Caco-2 (cell line): ENCODE measurements at regions not wholly inside any gene's neighbourhood (a gene's known extent, or its start where the extent isn't known, plus 50 kb on each side); places are given as distances from the start of the nearest gene placed in this dataset.

ENCODE experiments used
- BruUV-seq: library from RNA; stranded (reverse); fragments of 400-500 nt; replicated peaks from 2 replicates; lab custom pipeline; 2021; lab: Mats Ljungman, UMichigan
- CTCF ChIA-PET: fragments of 300-600 bp; sonication (Branson Sonifier 250); formaldehyde crosslinking; loops from one replicate; lab custom pipeline; 2022; ENCODE audit warnings: antibody characterized with exemption; lab: Charles Lee
- POLR2A ChIA-PET: fragments of 300-600 bp; sonication (Branson Sonifier 250); formaldehyde crosslinking; loops from one replicate; lab custom pipeline; 2022; ENCODE audit warnings: antibody characterized with exemption; lab: Charles Lee
- DNase-seq, 2 experiments: peaks; one replicate each; pipeline versions ENCODE4 v3.0.0 to v3.0.0-alpha.2; 2020 to 2022
- H3K27me3 ChIP-seq: replicated peaks from 2 replicates; pipeline ENCODE4 v1.6.0; 2011; ENCODE audit warnings: low read length; ENCODE audit not compliant: control insufficient read depth, insufficient read depth
- H3K36me3 ChIP-seq: 2 replicates; pipeline ENCODE4 v1.5.1; 2011; ENCODE audit warnings: low read length; ENCODE audit not compliant: control insufficient read depth, insufficient read depth
- H3K4me1 ChIP-seq: fragments of 250-450 bp; sonication (Bioruptor Pico); 2 replicates; pipeline ENCODE4 v1.5.1; 2020; ENCODE audit warnings: mild to moderate bottlenecking
- H3K4me3 ChIP-seq: 2 replicates; pipeline ENCODE4 v1.5.1; 2011; ENCODE audit warnings: low read depth, mild to moderate bottlenecking, control low read depth, low read length
- H3K9me3 ChIP-seq: fragments of 250-450 bp; sonication (Bioruptor Pico); 2 replicates; pipeline ENCODE4 v1.5.1; 2020; ENCODE audit warnings: mild to moderate bottlenecking, moderate library complexity
- H3K27ac Mint-ChIP-seq: one replicate; pipeline ENCODE4 v1.8.0; 2022; ENCODE audit warnings: mixed read lengths; ENCODE audit not compliant: unreplicated experiment
- H3K27me3 Mint-ChIP-seq: one replicate; pipeline ENCODE4 v1.8.0; 2022; ENCODE audit warnings: mixed read lengths; ENCODE audit not compliant: insufficient read depth, unreplicated experiment
- H3K36me3 Mint-ChIP-seq: one replicate; pipeline ENCODE4 v1.8.0; 2022; ENCODE audit warnings: mild to moderate bottlenecking, mixed read lengths; ENCODE audit not compliant: insufficient read depth, unreplicated experiment
- H3K4me1 Mint-ChIP-seq: one replicate; pipeline ENCODE4 v1.8.0; 2022; ENCODE audit warnings: low read depth, mixed read lengths; ENCODE audit not compliant: unreplicated experiment
- H3K4me3 Mint-ChIP-seq: one replicate; pipeline ENCODE4 v1.8.0; 2022; ENCODE audit warnings: mild to moderate bottlenecking, moderate library complexity, mixed read lengths; ENCODE audit not compliant: unreplicated experiment
- H3K9me3 Mint-ChIP-seq: one replicate; pipeline ENCODE4 v1.8.0; 2022; ENCODE audit warnings: mixed read lengths; ENCODE audit not compliant: unreplicated experiment
- intact Hi-C: fragments of 100-400 bp; cut with micrococcal nuclease; formaldehyde crosslinking; loops from one replicate; pipeline ENCODE4 v1.10.0; 2022; ENCODE audit not compliant: unreplicated experiment
- TF ChIP-seq, protein P1 (sequence below), 2 experiments: fragments of 200-600 bp in 1 of 2; IDR thresholded peaks; 1 replicate in 1 of 2; 2 replicates in 1 of 2; pipeline versions ENCODE4 v1.5.1 to v1.8.0; 2011 to 2022; ENCODE audit warnings: antibody characterized with exemption in 1 of 2, control low read depth in 1 of 2, inconsistent platforms in 1 of 2, low read depth in 1 of 2, low read length in 1 of 2, mild to moderate bottlenecking in 1 of 2, moderate library complexity in 1 of 2; ENCODE audit not compliant: insufficient read depth in 1 of 2, severe bottlenecking in 1 of 2, unreplicated experiment in 1 of 2

DNA sequence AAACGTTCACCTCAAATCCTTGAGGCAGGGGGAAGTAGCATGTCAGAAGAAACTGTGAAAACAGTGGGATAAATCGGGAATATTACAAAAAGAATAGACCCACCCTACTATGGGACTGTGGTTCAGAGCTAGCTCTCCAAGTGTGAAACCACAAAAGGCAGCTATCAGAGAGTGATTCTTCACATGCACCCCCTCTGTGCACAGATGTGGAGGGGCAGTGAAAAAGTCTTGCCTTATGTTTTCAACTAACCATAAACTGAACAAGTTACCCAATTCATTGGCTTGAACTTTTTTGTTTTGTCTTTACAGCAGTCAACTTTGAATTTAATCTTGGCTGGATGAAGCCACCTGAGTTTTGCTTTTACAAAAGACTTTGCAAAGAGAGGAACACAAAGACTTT is 98.8 kb upstream of the NR4A3 start:
- POLR2A ChIA-PET = no interaction called here
- CTCF ChIA-PET = no interaction called here
- intact Hi-C loops = no loop called here
- no peaks in the 10 kb centered on the region for H3K9me3 Mint-ChIP-seq
- H3K4me3 ChIP-seq = no peak overlapping the region
- H3K4me1 Mint-ChIP-seq = no peaks in the 10 kb centered on the region
- H3K36me3 Mint-ChIP-seq = no peaks in the 10 kb centered on the region
- BruUV-seq = no TSS peak
- no peak overlapping the region for H3K27ac Mint-ChIP-seq
- H3K4me1 ChIP-seq = no peaks in the 10 kb centered on the region
- H3K27me3 ChIP-seq = no peaks in the 10 kb centered on the region; the same call in 1 of the 2 replicates
- H3K36me3 ChIP-seq = no peaks in the 10 kb centered on the region
- no peak overlapping the region for H3K4me3 Mint-ChIP-seq
- H3K9me3 ChIP-seq = no peaks in the 10 kb centered on the region
- DNase-seq = no peak
- TF ChIP-seq, protein P1, sequence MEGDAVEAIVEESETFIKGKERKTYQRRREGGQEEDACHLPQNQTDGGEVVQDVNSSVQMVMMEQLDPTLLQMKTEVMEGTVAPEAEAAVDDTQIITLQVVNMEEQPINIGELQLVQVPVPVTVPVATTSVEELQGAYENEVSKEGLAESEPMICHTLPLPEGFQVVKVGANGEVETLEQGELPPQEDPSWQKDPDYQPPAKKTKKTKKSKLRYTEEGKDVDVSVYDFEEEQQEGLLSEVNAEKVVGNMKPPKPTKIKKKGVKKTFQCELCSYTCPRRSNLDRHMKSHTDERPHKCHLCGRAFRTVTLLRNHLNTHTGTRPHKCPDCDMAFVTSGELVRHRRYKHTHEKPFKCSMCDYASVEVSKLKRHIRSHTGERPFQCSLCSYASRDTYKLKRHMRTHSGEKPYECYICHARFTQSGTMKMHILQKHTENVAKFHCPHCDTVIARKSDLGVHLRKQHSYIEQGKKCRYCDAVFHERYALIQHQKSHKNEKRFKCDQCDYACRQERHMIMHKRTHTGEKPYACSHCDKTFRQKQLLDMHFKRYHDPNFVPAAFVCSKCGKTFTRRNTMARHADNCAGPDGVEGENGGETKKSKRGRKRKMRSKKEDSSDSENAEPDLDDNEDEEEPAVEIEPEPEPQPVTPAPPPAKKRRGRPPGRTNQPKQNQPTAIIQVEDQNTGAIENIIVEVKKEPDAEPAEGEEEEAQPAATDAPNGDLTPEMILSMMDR (IDR thresholded peaks at IDR 0.05; ENCODE audit: insufficient read depth in 1 of 2, low read depth in 1 of 2, low read length in 1 of 2, severe bottlenecking in 1 of 2, unreplicated experiment in 1 of 2) = no peak
- no peaks in the 10 kb centered on the region for H3K27me3 Mint-ChIP-seq

DNA sequence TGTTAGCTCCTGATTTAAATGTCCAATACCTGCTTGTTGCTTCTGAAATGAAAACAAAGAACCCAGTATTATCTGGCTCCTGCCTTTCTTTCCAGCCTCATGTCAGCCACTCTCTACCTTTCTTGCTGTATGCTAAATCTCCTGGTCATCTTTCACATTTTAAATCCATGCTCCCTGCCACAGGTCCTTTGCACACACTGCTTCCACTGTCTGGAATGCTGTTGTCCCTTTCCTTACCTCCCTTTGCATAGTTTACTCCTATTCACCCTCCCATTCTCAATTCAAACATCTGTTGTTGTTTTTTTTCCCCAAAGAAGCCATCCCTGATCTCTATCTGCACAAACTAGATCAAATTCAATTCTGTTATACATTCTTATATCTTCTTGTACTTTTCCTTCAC is 97.0 kb upstream of the NR4A3 start:
- intact Hi-C loops = no loop called here
- Mint-ChIP-seq H3K9me3 (no peaks in the 10 kb centered on the region), H3K4me3 (no peak overlapping the region), H3K4me1 (no peaks in the 10 kb centered on the region), H3K27ac (no peak overlapping the region), H3K36me3 (no peaks in the 10 kb centered on the region), H3K27me3 (no peaks in the 10 kb centered on the region)
- no peaks in the 10 kb centered on the region for H3K36me3 ChIP-seq
- no peak for DNase-seq
- H3K4me3 ChIP-seq = no peak overlapping the region
- no peaks in the 10 kb centered on the region for H3K4me1 ChIP-seq
- TF ChIP-seq, protein P1 (IDR thresholded peaks at IDR 0.05; ENCODE audit: insufficient read depth in 1 of 2, low read depth in 1 of 2, low read length in 1 of 2, severe bottlenecking in 1 of 2, unreplicated experiment in 1 of 2) = no peak
- BruUV-seq = no TSS peak
- ChIA-PET CTCF (no interaction called here), POLR2A (no interaction called here)
- H3K27me3 ChIP-seq = no peaks in the 10 kb centered on the region; the same call in 1 of the 2 replicates
- no peaks in the 10 kb centered on the region for H3K9me3 ChIP-seq

DNA sequence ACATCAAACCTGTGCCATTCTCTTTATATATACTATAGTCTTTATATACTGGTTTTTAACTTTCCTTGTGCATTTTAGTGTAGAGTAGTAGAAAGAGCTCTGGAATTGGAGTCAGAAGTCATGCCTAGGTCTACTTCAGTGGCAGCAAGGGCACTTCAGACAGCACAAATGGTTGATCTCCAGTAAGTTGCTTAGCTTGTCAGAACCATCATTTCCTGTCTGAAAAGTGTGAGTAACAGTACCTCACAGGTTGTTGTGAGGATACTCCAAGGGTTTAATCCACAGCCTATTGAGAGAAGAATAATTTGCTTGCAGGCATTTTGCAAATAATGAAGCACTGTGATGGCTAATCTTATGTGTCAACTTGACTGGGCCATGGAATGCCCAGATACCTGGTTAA is 95.8 kb upstream of the NR4A3 start:
- Histone ChIP-seq H3K36me3 (no peaks in the 10 kb centered on the region), H3K4me1 (no peaks in the 10 kb centered on the region), H3K4me3 (no peak overlapping the region), H3K9me3 (no peaks in the 10 kb centered on the region), H3K27me3 (no peaks in the 10 kb centered on the region; the same call in 1 of the 2 replicates)
- intact Hi-C loops = no loop called here
- no peak for DNase-seq
- no peak overlapping the region for H3K4me3 Mint-ChIP-seq
- H3K36me3 Mint-ChIP-seq = no peaks in the 10 kb centered on the region
- POLR2A ChIA-PET = no interaction called here
- peaks cover 5% of the 10 kb centered on the region for H3K27me3 Mint-ChIP-seq
- CTCF ChIA-PET = no interaction called here
- H3K27ac Mint-ChIP-seq = no peak overlapping the region
- TF ChIP-seq, protein P1 (IDR thresholded peaks at IDR 0.05; ENCODE audit: insufficient read depth in 1 of 2, low read depth in 1 of 2, low read length in 1 of 2, severe bottlenecking in 1 of 2, unreplicated experiment in 1 of 2) = no peak
- no peaks in the 10 kb centered on the region for H3K4me1 Mint-ChIP-seq
- no TSS peak for BruUV-seq
- H3K9me3 Mint-ChIP-seq = no peaks in the 10 kb centered on the region
